Colonic mucosa (tissue), 4 donors: ENCODE measurements at regions not wholly inside any gene's neighbourhood (a gene's known extent, or its start where the extent isn't known, plus 50 kb on each side); places are given as distances from the start of the nearest gene placed in this dataset.
A peak's percentile ranks its signal among the peaks of the same experiment; 100 is the strongest.

Experiments used
- DNase-seq: peaks from one replicate; pipeline ENCODE4 v3.0.0-alpha.2; 2020
- H3K27ac ChIP-seq: fragments of 200-600 bp; one replicate; pipeline ENCODE4 v1.8.0; 2021
- H3K27me3 ChIP-seq: fragments of 200-600 bp; one replicate; pipeline ENCODE4 v1.8.0; 2021
- H3K36me3 ChIP-seq: fragments of 200-600 bp; one replicate; pipeline ENCODE4 v1.8.0; 2021
- H3K4me1 ChIP-seq: fragments of 200-600 bp; one replicate; pipeline ENCODE4 v1.8.0; 2021; ENCODE audit warnings: mild to moderate bottlenecking
- H3K4me3 ChIP-seq: fragments of 200-600 bp; one replicate; pipeline ENCODE4 v1.8.0; 2021
- H3K9ac ChIP-seq, 2 donors: one replicate each; pipeline ENCODE4 v1.7.0; 2013; ENCODE audit warnings: control low read depth in 2 of 2, low read depth in 2 of 2, low read length in 2 of 2
- H3K9me3 ChIP-seq: fragments of 200-600 bp; one replicate; pipeline ENCODE4 v1.8.0; 2021
- intact Hi-C: fragments of 100-400 bp; cut with DNase I; formaldehyde crosslinking; loops from one replicate; pipeline ENCODE4 v1.14.1; 2022
- TF ChIP-seq, protein P1 (sequence below): fragments of 200-600 bp; IDR thresholded peaks from one replicate; pipeline ENCODE4 v1.8.0; 2022; ENCODE audit warnings: antibody characterized with exemption, mild to moderate bottlenecking
- donor health status: healthy.
- donor health status: DM: no; HTN: no; CAD: no.
- donor health status: DM: no; HTN: no; CAD: no.

DNA sequence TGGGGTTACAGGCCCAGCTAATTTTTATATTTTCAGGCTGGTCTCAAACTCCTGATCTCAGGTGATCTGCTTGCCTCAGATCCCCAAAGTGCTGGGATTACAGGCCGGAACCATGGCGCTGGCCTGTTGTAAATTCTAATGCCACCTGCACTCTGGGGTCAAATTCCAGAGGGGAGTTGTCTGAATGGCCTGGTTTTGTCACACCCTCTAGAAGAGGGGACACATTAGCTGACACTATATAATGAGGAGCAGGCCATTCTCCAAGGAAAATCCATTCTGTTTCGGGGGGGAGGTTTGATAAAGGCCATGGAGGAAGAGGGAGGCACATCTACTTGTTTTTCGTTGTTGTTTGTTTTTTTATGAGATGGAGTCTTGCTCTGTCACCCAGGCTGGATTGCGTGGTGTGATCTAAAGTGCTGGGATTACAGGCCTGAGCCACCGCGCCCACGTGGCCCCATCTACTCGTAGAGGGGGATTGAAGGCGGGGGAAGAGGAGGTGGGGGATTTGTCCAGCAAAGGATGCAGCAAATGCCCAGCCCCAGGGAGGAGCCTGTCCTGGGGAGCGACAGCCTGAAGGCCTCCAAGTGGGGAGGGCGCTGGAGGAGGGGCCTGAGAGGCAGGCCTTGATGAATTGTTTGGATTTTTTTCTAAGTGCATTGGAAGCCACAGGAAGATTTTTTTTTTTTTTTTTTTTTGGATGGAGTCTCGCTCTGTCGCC is 78.4 kb upstream of the SLC45A1 start:
- H3K4me3 ChIP-seq: no peak overlapping the region
- peak overlapping the region; percentile 80 for H3K27ac ChIP-seq
- H3K36me3 ChIP-seq: no peaks in the 10 kb centered on the region
- TF ChIP-seq, protein P1, sequence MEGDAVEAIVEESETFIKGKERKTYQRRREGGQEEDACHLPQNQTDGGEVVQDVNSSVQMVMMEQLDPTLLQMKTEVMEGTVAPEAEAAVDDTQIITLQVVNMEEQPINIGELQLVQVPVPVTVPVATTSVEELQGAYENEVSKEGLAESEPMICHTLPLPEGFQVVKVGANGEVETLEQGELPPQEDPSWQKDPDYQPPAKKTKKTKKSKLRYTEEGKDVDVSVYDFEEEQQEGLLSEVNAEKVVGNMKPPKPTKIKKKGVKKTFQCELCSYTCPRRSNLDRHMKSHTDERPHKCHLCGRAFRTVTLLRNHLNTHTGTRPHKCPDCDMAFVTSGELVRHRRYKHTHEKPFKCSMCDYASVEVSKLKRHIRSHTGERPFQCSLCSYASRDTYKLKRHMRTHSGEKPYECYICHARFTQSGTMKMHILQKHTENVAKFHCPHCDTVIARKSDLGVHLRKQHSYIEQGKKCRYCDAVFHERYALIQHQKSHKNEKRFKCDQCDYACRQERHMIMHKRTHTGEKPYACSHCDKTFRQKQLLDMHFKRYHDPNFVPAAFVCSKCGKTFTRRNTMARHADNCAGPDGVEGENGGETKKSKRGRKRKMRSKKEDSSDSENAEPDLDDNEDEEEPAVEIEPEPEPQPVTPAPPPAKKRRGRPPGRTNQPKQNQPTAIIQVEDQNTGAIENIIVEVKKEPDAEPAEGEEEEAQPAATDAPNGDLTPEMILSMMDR: no peak
- H3K27me3 ChIP-seq: no peaks in the 10 kb centered on the region
- H3K9me3 ChIP-seq: no peaks in the 10 kb centered on the region
- peak overlapping the region in 1 of 2 donors; percentile 13 for H3K9ac ChIP-seq
- intact Hi-C loops: loop anchor here (5.0 kb wide), 1 partner anchor 222 kb away; no protein-coding TSS in a partner anchor
- H3K4me1 ChIP-seq: peaks cover 9% of the 10 kb centered on the region
- peak; percentile 80 for DNase-seq

DNA sequence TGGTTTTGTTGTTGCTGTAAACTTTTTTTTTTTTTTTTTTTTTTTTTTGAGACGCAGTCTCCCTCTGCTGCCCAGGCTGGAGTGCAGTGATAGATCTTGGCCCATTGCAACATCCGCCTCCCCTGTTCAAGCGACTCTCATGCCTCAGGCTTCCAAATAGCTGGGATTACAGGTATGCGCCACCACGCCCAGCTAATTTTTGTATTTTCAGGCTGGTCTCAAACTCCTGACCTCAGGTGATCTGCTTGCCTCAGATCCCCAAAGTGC is 78.9 kb upstream of the SLC45A1 start:
- intact Hi-C loops: no loop called here
- TF ChIP-seq, protein P1: no peak
- DNase-seq: peak; percentile 64
- Histone ChIP-seq H3K4me3 (no peak overlapping the region), H3K9me3 (no peaks in the 10 kb centered on the region), H3K27ac (peak overlapping the region; percentile 80), H3K9ac (peak overlapping the region in 1 of 2 donors; percentile 29), H3K27me3 (no peaks in the 10 kb centered on the region), H3K36me3 (no peaks in the 10 kb centered on the region), H3K4me1 (peaks cover 9% of the 10 kb centered on the region)

DNA sequence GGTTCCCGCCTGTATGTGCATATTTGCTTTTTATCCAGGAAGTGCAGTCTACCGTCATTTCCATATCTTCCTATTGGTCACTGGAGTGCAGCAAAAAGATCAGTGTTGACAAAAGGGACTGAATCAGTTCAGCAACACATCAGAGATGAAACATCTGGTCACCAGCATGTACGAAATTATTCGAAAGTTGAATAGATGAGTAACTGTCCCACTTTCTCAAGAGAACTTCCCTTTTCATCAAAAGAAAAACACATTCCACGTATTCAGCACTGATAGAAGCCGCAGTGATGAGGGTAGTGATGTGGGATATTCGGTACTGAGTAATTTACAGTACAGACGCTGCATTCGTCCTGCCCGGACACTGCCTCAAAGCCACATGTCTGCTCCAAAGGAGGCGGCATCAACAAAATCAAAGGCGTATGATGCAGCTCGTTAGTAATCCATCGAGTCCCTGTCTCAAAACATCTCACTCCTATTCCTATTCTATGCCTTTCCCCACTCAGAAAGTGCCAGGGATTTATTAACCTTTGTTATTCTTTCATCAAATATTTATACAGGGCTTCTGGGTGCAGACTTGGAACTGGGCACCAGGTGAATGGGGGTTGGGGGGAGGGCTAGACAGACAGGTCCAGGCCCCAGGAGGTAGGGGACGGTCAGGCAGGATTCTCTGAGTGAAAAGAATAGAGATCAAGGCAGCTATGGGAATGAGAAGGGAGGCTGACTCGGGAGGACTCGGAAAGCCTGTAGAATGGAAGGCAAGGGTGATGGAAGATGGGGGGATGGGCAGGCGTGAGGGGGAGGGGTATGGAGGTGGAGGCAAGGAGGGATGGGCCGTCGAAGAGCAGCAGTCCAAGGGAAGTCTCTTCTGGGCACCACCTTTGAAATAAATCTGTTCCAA is 79.5 kb upstream of the SLC45A1 start:
- TF ChIP-seq, protein P1: no peak
- peaks cover 9% of the 10 kb centered on the region for H3K4me1 ChIP-seq
- H3K9ac ChIP-seq: peak overlapping the region in 1 of 2 donors; percentile 29
- H3K27me3 ChIP-seq: no peaks in the 10 kb centered on the region
- intact Hi-C loops: no loop called here
- H3K27ac ChIP-seq: peak overlapping the region; percentile 80
- no peaks in the 10 kb centered on the region for H3K9me3 ChIP-seq
- peak; percentile 56 for DNase-seq
- H3K36me3 ChIP-seq: no peaks in the 10 kb centered on the region
- no peak overlapping the region for H3K4me3 ChIP-seq

DNA sequence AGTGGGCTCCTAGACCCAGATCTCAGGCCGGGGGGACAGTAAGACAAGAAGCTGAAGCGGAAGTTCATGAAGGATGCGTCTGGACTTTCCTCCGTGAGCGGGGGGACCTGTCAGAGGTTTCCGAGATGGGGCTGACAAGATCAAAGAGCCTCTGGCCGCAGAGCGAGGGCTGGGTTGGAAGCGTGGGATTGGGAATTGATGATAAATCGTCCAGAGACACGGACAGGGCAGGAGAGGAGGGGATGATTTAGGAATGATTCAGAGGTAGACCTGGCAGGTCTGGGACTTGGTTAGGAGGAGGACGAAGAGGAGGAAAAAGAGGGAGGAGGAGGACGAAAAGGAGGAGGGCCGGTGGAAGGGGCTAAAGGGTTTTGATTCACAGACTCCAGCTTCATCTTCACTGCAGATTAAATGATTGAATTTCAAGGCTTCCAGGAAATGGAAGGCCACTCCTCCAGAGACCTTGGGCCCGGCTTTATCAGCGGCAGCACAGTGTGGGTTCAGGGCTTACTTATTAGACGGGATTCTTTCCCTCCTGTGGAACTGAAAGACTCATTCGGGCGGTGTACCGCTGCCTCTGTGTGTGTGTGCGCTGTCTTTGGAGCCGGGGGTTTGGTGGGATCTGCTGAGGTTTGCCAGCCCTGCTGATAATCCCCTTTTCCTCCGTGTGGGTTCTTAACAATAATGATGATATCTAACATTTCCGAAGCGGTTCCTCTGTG is 85.7 kb upstream of the SLC45A1 start:
- intact Hi-C loops: no loop called here
- Histone ChIP-seq H3K27me3 (no peaks in the 10 kb centered on the region), H3K27ac (no peak overlapping the region), H3K9me3 (no peaks in the 10 kb centered on the region), H3K4me1 (no peaks in the 10 kb centered on the region), H3K9ac (no peak overlapping the region), H3K36me3 (no peaks in the 10 kb centered on the region), H3K4me3 (no peak overlapping the region)
- TF ChIP-seq, protein P1: no peak
- no peak for DNase-seq

DNA sequence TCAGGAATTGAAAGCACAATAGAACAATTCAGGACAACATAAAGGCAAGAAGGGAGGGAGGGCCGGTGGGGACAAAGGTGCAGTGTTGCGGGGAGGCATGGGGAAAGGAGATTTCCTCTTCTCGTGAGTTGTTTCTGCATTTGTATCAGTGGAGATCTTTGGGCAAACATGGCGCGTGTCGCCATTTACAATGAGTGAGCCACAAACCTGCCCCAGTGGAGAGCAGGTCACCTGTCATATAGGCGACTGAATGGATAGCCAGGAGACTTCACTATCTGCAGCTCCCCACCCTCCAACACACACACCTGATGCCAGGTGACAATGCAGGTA is 87.7 kb upstream of the SLC45A1 start:
- no peak overlapping the region for H3K27ac ChIP-seq
- intact Hi-C loops: no loop called here
- no peak overlapping the region for H3K9ac ChIP-seq
- no peaks in the 10 kb centered on the region for H3K9me3 ChIP-seq
- TF ChIP-seq, protein P1: no peak
- no peak for DNase-seq
- H3K4me3 ChIP-seq: no peak overlapping the region
- H3K27me3 ChIP-seq: no peaks in the 10 kb centered on the region
- H3K36me3 ChIP-seq: no peaks in the 10 kb centered on the region
- H3K4me1 ChIP-seq: no peaks in the 10 kb centered on the region
